Heart left ventricle (tissue), 13 donors: ENCODE measurements at regions not wholly inside any gene's neighbourhood (a gene's known extent, or its start where the extent isn't known, plus 50 kb on each side); places are given as distances from the start of the nearest gene placed in this dataset.

Experiments
- CTCF ChIP-seq, 12 donors: fragments of 200-600 bp; sonication (generic) in 4 of 12; IDR thresholded peaks; one replicate each; pipeline versions ENCODE4 v1.5.0 to v1.8.0; 2018 to 2022; ENCODE audit warnings: antibody characterized with exemption in 12 of 12, mild to moderate bottlenecking in 5 of 12
- POLR2A ChIP-seq, 2 donors: fragments of 450-650 bp; IDR thresholded peaks; one replicate each; pipeline ENCODE4 v1.6.1; 2017; ENCODE audit warnings: antibody characterized with exemption in 2 of 2, mild to moderate bottlenecking in 2 of 2, moderate library complexity in 2 of 2
- donor health status: ischemic (EF 13 %, LVEDD 7.1; RV severe dilation, severe dysfunction).
- donor health status: DM: no; HTN: yes; CAD: no.
- donor health status: DM: no; HTN: no; CAD: no.
- donor health status: ischemic (EF 25% LVEDD 6.9; RV normal size, moderate dysfunction).
- donor health status: ischemic (EF 25% LVEDD 5.7; RV mildly dilated, moderate dysfunction).
- donor health status: ischemic (EF 35%, LVEDD 5.7; RV mildly dilated, moderate dysfunction).
- donor health status: nonischemic (EF 11% LVEDD 7.7; RV severe dilation, severe dysfunction).
- donor health status: DM: yes; HTN: yes; CAD: no.
- donor health status: PGD.
- donor health status: ischemic (EF 29% LVEDD 5.4; RV normal size, mild dysfunction).
- donor health status: nonischemic (EF 23%, LVEDD 6.1; RV moderate dilation, normal function).

GRCh38 chr4:159566786-159567185 is 463.9 kb downstream of the RAPGEF2 start:
- TF ChIP-seq POLR2A (IDR thresholded peaks at IDR 0.05) = no peak
- no peak for TF ChIP-seq CTCF (IDR thresholded peaks at IDR 0.05)
